WTC11 (cell line): ENCODE measurements at regions not wholly inside any gene's neighbourhood (a gene's known extent, or its start where the extent isn't known, plus 50 kb on each side); places are given as distances from the start of the nearest gene placed in this dataset.
A peak's percentile ranks its signal among the peaks of the same experiment; 100 is the strongest.

Experiments used
- ATAC-seq: fragments of 200-7000 bp; cut with Tn5 transposase; 2 replicates; pipeline ENCODE4 v1.10.0; 2021; ENCODE audit warnings: mild to moderate bottlenecking, moderate library complexity
- CTCF ChIA-PET: fragments of 300-600 bp; sonication (Branson Sonifier 250); formaldehyde crosslinking; loops from one replicate; lab custom pipeline; 2021; ENCODE audit warnings: antibody characterized with exemption; lab: Charles Lee
- POLR2A ChIA-PET: fragments of 350-600 bp; sonication (Branson Sonifier 250); formaldehyde crosslinking; loops from one replicate; lab custom pipeline; 2021; ENCODE audit warnings: antibody characterized with exemption; lab: Charles Lee
- DNase-seq: peaks from one replicate; pipeline ENCODE4 v3.0.0; 2021; ENCODE audit warnings: low spot score
- H3K27ac Mint-ChIP-seq: 2 replicates; pipeline ENCODE4 v1.8.0; 2021; ENCODE audit warnings: mixed read lengths
- H3K27me3 Mint-ChIP-seq: 2 replicates; pipeline ENCODE4 v1.8.0; 2021; ENCODE audit warnings: low read depth, mild to moderate bottlenecking, moderate library complexity, mixed read lengths
- H3K36me3 Mint-ChIP-seq: 2 replicates; pipeline ENCODE4 v1.8.0; 2021; ENCODE audit warnings: mixed read lengths
- H3K4me1 Mint-ChIP-seq: 2 replicates; pipeline ENCODE4 v1.8.0; 2022; ENCODE audit warnings: mixed read lengths
- H3K4me3 Mint-ChIP-seq: 2 replicates; pipeline ENCODE4 v1.8.0; 2021; ENCODE audit warnings: mild to moderate bottlenecking, moderate library complexity, mixed read lengths
- H3K9me3 Mint-ChIP-seq: 2 replicates; pipeline ENCODE4 v1.8.0; 2021; ENCODE audit warnings: mixed read lengths
- CBFB ChIP-seq: sonication (generic); formaldehyde crosslinking; IDR thresholded peaks from 2 replicates; pipeline ENCODE4 v1.8.1; 2022; ENCODE audit warnings: mild to moderate bottlenecking, low read depth, missing genetic modification reagents
- CDX4 ChIP-seq: fragments of 250-450 bp; sonication (Bioruptor Pico); IDR thresholded peaks from 2 replicates; pipeline ENCODE4 v1.9.0; 2021; ENCODE audit warnings: moderate library complexity, mild to moderate bottlenecking, inconsistent platforms, borderline replicate concordance
- CREB1 ChIP-seq: sonication (generic); formaldehyde crosslinking; IDR thresholded peaks from 2 replicates; pipeline ENCODE4 v1.8.0; 2023; ENCODE audit warnings: mild to moderate bottlenecking, missing genetic modification reagents
- ELF4 ChIP-seq: sonication (generic); formaldehyde crosslinking; IDR thresholded peaks from 2 replicates; pipeline ENCODE4 v1.8.1; 2022; ENCODE audit warnings: low read depth, mild to moderate bottlenecking, moderate library complexity, missing genetic modification reagents
- EMX1 ChIP-seq: fragments of 250-450 bp; sonication (Bioruptor Pico); IDR thresholded peaks from 2 replicates; pipeline ENCODE4 v1.8.0; 2021; ENCODE audit warnings: mild to moderate bottlenecking
- ESRRA ChIP-seq: sonication (generic); formaldehyde crosslinking; IDR thresholded peaks from 2 replicates; pipeline ENCODE4 v1.8.1; 2022; ENCODE audit warnings: mild to moderate bottlenecking, missing genetic modification reagents, borderline replicate concordance
- ETV6 ChIP-seq: sonication (generic); formaldehyde crosslinking; IDR thresholded peaks from 2 replicates; pipeline ENCODE4 v1.8.1; 2022; ENCODE audit warnings: mild to moderate bottlenecking, missing genetic modification reagents
- HMGA2 ChIP-seq: fragments of 250-450 bp; sonication (Bioruptor Pico); IDR thresholded peaks from 2 replicates; pipeline ENCODE4 v1.4.0; 2021; ENCODE audit warnings: mild to moderate bottlenecking, moderate library complexity
- KAT7 ChIP-seq: sonication (generic); formaldehyde crosslinking; IDR thresholded peaks from 2 replicates; pipeline ENCODE4 v1.8.1; 2023; ENCODE audit warnings: missing genetic modification reagents, mild to moderate bottlenecking, borderline replicate concordance
- MAX ChIP-seq: sonication (generic); formaldehyde crosslinking; IDR thresholded peaks from 2 replicates; pipeline ENCODE4 v1.8.0; 2022; ENCODE audit warnings: mild to moderate bottlenecking, missing genetic modification reagents
- NFE2L1 ChIP-seq: sonication (generic); formaldehyde crosslinking; IDR thresholded peaks from 2 replicates; pipeline ENCODE4 v1.8.1; 2023; ENCODE audit warnings: missing genetic modification reagents
- NFYB ChIP-seq: sonication (generic); formaldehyde crosslinking; conservative IDR thresholded peaks from 2 replicates; pipeline ENCODE4 v1.8.0; 2022; ENCODE audit warnings: low read depth, missing genetic modification reagents
- NR3C1 ChIP-seq: sonication (generic); formaldehyde crosslinking; conservative IDR thresholded peaks from 2 replicates; pipeline ENCODE4 v1.8.1; 2023; ENCODE audit warnings: low read depth, mild to moderate bottlenecking, missing genetic modification reagents
- SMAD3 ChIP-seq: sonication (generic); formaldehyde crosslinking; IDR thresholded peaks from 2 replicates; pipeline ENCODE4 v1.8.0; 2022; ENCODE audit warnings: missing genetic modification reagents, mild to moderate bottlenecking, borderline replicate concordance
- SMAD4 ChIP-seq: sonication (generic); formaldehyde crosslinking; IDR thresholded peaks from 2 replicates; pipeline ENCODE4 v1.8.0; 2022; ENCODE audit warnings: mild to moderate bottlenecking, missing genetic modification reagents
- TEAD4 ChIP-seq: sonication (generic); formaldehyde crosslinking; IDR thresholded peaks from 2 replicates; pipeline ENCODE4 v1.8.0; 2022; ENCODE audit warnings: mild to moderate bottlenecking, missing genetic modification reagents
- TP53 ChIP-seq: sonication (generic); formaldehyde crosslinking; IDR thresholded peaks from 2 replicates; pipeline ENCODE4 v1.8.1; 2023; ENCODE audit warnings: mild to moderate bottlenecking, missing genetic modification reagents
- ZMAT4 ChIP-seq: fragments of 250-450 bp; sonication (Bioruptor Pico); IDR thresholded peaks from 2 replicates; pipeline ENCODE4 v1.9.0; 2021; ENCODE audit warnings: mild to moderate bottlenecking
- ZNF121 ChIP-seq: sonication (generic); formaldehyde crosslinking; IDR thresholded peaks from 2 replicates; pipeline ENCODE4 v1.8.0; 2023; ENCODE audit warnings: missing genetic modification reagents
- ZNF219 ChIP-seq: sonication (generic); formaldehyde crosslinking; IDR thresholded peaks from 2 replicates; pipeline ENCODE4 v1.8.0; 2023; ENCODE audit warnings: missing genetic modification reagents, mild to moderate bottlenecking, borderline replicate concordance
- ZNF396 ChIP-seq: fragments of 250-450 bp; sonication (Bioruptor Pico); IDR thresholded peaks from 2 replicates; pipeline ENCODE4 v1.8.0; 2021; ENCODE audit warnings: mild to moderate bottlenecking, moderate library complexity, borderline replicate concordance
- TF ChIP-seq, protein P1 (sequence below): fragments of 200-600 bp; IDR thresholded peaks from 2 replicates; pipeline ENCODE4 v1.8.0; 2022; ENCODE audit warnings: antibody characterized with exemption
- TF ChIP-seq, protein P2 (sequence below): sonication (generic); formaldehyde crosslinking; IDR thresholded peaks from 2 replicates; pipeline ENCODE4 v1.8.0; 2023; ENCODE audit warnings: missing genetic modification reagents

- Mint-ChIP-seq H3K27ac (no peak overlapping the region), H3K36me3 (no peaks in the 10 kb centered on the region), H3K4me3 (no peak overlapping the region), H3K27me3 (peaks cover 6% of the 10 kb centered on the region), H3K4me1 (no peaks in the 10 kb centered on the region)
- ChIA-PET POLR2A (no interaction called here), CTCF (no interaction called here)
- DNase-seq (no peak), ATAC-seq (peak; percentile 24; the same call in 1 of the 2 replicates)
- no peak for TF ChIP-seq ETV6 (CRISPR knock-in tag)
- TF ChIP-seq NFE2L1 = no peak
- no peak for TF ChIP-seq HMGA2 (CRISPR knock-in tag)
- no peak for TF ChIP-seq NFYB (CRISPR knock-in tag)
- no peak for TF ChIP-seq SMAD3 (CRISPR knock-in tag)
- TF ChIP-seq ELF4 (CRISPR knock-in tag) = no peak
- TF ChIP-seq, all 79 proteins: peak for 0
- no peaks in the 10 kb centered on the region for H3K9me3 Mint-ChIP-seq
Observed at GRCh38 chr4:104942990-104943743, 203.5 kb upstream of the TET2 start.

DNA sequence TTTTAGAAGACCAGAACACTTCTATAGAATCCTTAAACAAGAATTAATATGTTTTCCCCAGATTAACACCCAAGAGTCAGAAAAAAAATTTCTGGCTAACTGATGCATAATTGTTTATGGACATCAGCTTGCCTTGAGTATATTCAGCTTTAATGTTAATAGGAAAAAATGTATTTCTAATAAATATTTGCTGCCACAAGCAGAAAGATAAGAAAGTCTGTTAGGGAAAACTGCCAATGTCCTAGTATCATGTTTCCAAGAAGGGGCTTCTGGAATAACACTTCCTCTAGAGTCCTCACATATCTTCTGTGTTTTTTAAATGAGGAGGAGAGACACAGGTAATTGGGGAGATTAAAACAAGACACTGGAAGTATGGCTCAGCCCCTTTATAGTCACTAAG lies 202.1 kb upstream of the TET2 start:
- ChIA-PET CTCF (no interaction called here), POLR2A (no interaction called here)
- no peak for TF ChIP-seq SMAD4 (CRISPR knock-in tag)
- no peak for TF ChIP-seq MAX (CRISPR knock-in tag)
- TF ChIP-seq, protein P1, sequence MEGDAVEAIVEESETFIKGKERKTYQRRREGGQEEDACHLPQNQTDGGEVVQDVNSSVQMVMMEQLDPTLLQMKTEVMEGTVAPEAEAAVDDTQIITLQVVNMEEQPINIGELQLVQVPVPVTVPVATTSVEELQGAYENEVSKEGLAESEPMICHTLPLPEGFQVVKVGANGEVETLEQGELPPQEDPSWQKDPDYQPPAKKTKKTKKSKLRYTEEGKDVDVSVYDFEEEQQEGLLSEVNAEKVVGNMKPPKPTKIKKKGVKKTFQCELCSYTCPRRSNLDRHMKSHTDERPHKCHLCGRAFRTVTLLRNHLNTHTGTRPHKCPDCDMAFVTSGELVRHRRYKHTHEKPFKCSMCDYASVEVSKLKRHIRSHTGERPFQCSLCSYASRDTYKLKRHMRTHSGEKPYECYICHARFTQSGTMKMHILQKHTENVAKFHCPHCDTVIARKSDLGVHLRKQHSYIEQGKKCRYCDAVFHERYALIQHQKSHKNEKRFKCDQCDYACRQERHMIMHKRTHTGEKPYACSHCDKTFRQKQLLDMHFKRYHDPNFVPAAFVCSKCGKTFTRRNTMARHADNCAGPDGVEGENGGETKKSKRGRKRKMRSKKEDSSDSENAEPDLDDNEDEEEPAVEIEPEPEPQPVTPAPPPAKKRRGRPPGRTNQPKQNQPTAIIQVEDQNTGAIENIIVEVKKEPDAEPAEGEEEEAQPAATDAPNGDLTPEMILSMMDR = no peak
- TF ChIP-seq ZMAT4 (CRISPR knock-in tag) = no peak
- TF ChIP-seq, protein P2, sequence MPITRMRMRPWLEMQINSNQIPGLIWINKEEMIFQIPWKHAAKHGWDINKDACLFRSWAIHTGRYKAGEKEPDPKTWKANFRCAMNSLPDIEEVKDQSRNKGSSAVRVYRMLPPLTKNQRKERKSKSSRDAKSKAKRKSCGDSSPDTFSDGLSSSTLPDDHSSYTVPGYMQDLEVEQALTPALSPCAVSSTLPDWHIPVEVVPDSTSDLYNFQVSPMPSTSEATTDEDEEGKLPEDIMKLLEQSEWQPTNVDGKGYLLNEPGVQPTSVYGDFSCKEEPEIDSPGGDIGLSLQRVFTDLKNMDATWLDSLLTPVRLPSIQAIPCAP (CRISPR knock-in tag) = no peak
- no peak for TF ChIP-seq CBFB (CRISPR knock-in tag)
- TF ChIP-seq KAT7 (CRISPR knock-in tag) = no peak
- TF ChIP-seq NR3C1 (CRISPR knock-in tag) = no peak
- TF ChIP-seq ZNF121 = no peak
- TF ChIP-seq NFE2L1 = no peak
- TF ChIP-seq ZNF219 (CRISPR knock-in tag) = no peak
- TF ChIP-seq NFYB (CRISPR knock-in tag) = no peak
- no peak for TF ChIP-seq ESRRA
- TF ChIP-seq TP53 (CRISPR knock-in tag) = no peak
- TF ChIP-seq TEAD4 (CRISPR knock-in tag) = no peak
- no peak for TF ChIP-seq EMX1
- TF ChIP-seq CREB1 (CRISPR knock-in tag) = no peak
- TF ChIP-seq CDX4 (CRISPR knock-in tag) = no peak
- no peak for TF ChIP-seq HMGA2 (CRISPR knock-in tag)
- no peak for TF ChIP-seq ZNF396 (CRISPR knock-in tag)
- Mint-ChIP-seq H3K4me1 (no peaks in the 10 kb centered on the region), H3K4me3 (no peak overlapping the region), H3K27ac (no peak overlapping the region), H3K9me3 (no peaks in the 10 kb centered on the region), H3K36me3 (no peaks in the 10 kb centered on the region), H3K27me3 (peaks cover 6% of the 10 kb centered on the region)
- ATAC-seq = no peak
- DNase-seq = no peak
